Inflammatory macrophage (primary cell): ENCODE measurements at regions not wholly inside any gene's neighbourhood (a gene's known extent, or its start where the extent isn't known, plus 50 kb on each side); places are given as distances from the start of the nearest gene placed in this dataset.
A peak's percentile ranks its signal among the peaks of the same experiment; 100 is the strongest.

Experiments used
- DNase-seq, 2 donors: peaks; one replicate each; pipeline ENCODE4 v3.0.0-alpha.2; 2020 to 2022

- DNase-seq: no peak
These were observed 181.3 kb upstream of the NDST4 start for GRCh38 chr4:115294717-115295116.

- no peak for DNase-seq
These were observed 179.7 kb upstream of the NDST4 start for GRCh38 chr4:115293093-115293462.

GRCh38 chr4:115292320-115293092 lies 179.1 kb upstream of the NDST4 start:
- peak in 1 of 2 donors; percentile 16 for DNase-seq

GRCh38 chr4:115287426-115287825 lies 174.0 kb upstream of the NDST4 start:
- DNase-seq: no peak

- peak; percentile 18 to 57 for DNase-seq
These were observed 165.9 kb upstream of the NDST4 start for GRCh38 chr4:115279330-115279729.

GRCh38 chr4:115278830-115279229 lies 165.4 kb upstream of the NDST4 start:
- DNase-seq: no peak

- peak; percentile 74 to 77 for DNase-seq
These were observed 162.2 kb upstream of the NDST4 start for GRCh38 chr4:115275615-115276014.

GRCh38 chr4:115274545-115274944 lies 161.1 kb upstream of the NDST4 start:
- peak; percentile 9 to 60 for DNase-seq

- DNase-seq: no peak
These were observed 159.2 kb upstream of the NDST4 start for GRCh38 chr4:115272594-115272993.

- DNase-seq: peak; percentile 10 to 24
These were observed 158.8 kb upstream of the NDST4 start for GRCh38 chr4:115272185-115272584.

- no peak for DNase-seq
These were observed 146.8 kb upstream of the NDST4 start for GRCh38 chr4:115260195-115260594.

- DNase-seq: peak; percentile 28 to 36
These were observed 146.2 kb upstream of the NDST4 start for GRCh38 chr4:115259642-115260041.

GRCh38 chr4:115249808-115250207 lies 136.4 kb upstream of the NDST4 start:
- no peak for DNase-seq

GRCh38 chr4:115234405-115235093 lies 121.1 kb upstream of the NDST4 start:
- DNase-seq: peak; percentile 66 to 78

- no peak for DNase-seq
These were observed 120.2 kb upstream of the NDST4 start for GRCh38 chr4:115233600-115233999.

- no peak for DNase-seq
These were observed 116.5 kb upstream of the NDST4 start for GRCh38 chr4:115229873-115230272.

- DNase-seq: no peak
These were observed 115.4 kb upstream of the NDST4 start for GRCh38 chr4:115228851-115229250.

- no peak for DNase-seq
These were observed 108.6 kb upstream of the NDST4 start for GRCh38 chr4:115222061-115222460.

GRCh38 chr4:115219862-115220261 lies 106.4 kb upstream of the NDST4 start:
- no peak for DNase-seq

GRCh38 chr4:115219315-115219860 lies 106.0 kb upstream of the NDST4 start:
- no peak for DNase-seq

- DNase-seq: no peak
These were observed 102.5 kb upstream of the NDST4 start for GRCh38 chr4:115215935-115216334.

- no peak for DNase-seq
These were observed 100.3 kb upstream of the NDST4 start for GRCh38 chr4:115213716-115214115.

- no peak for DNase-seq
These were observed 87.6 kb upstream of the NDST4 start for GRCh38 chr4:115201042-115201330.
